B cell (primary cell): ENCODE measurements at regions not wholly inside any gene's neighbourhood (a gene's known extent, or its start where the extent isn't known, plus 50 kb on each side); places are given as distances from the start of the nearest gene placed in this dataset.

Source experiments
- EZH2 ChIP-seq: IDR thresholded peaks from 2 replicates; pipeline ENCODE4 v1.6.1; 2012; ENCODE audit warnings: borderline replicate concordance, low read depth, mild to moderate bottlenecking, moderate library complexity, low read length; ENCODE audit not compliant: insufficient read depth, poor library complexity, severe bottlenecking
- TF ChIP-seq, protein P1 (sequence below): fragments of 200-600 bp; IDR thresholded peaks from one replicate; pipeline ENCODE4 v1.8.0; 2022; ENCODE audit warnings: antibody characterized with exemption, mild to moderate bottlenecking

DNA sequence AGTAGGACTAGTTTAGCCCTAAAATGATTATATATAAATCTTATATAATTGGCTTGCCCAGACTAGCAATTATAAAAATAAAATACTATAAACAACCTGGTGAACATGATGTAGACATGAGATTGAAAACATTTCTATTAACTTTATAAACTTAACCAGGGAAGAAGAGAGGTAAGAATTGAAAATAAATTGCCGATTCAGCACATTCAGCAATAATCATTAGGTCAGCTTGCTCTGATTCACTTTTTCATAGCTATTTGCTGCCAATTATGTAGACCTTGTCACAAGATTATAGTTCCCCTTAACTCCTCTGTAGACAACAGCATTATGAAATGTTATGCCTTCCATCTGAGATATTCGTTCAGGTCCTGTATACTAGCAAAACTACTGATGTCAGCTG is 199.3 kb upstream of the CA10 start:
- TF ChIP-seq, protein P1, sequence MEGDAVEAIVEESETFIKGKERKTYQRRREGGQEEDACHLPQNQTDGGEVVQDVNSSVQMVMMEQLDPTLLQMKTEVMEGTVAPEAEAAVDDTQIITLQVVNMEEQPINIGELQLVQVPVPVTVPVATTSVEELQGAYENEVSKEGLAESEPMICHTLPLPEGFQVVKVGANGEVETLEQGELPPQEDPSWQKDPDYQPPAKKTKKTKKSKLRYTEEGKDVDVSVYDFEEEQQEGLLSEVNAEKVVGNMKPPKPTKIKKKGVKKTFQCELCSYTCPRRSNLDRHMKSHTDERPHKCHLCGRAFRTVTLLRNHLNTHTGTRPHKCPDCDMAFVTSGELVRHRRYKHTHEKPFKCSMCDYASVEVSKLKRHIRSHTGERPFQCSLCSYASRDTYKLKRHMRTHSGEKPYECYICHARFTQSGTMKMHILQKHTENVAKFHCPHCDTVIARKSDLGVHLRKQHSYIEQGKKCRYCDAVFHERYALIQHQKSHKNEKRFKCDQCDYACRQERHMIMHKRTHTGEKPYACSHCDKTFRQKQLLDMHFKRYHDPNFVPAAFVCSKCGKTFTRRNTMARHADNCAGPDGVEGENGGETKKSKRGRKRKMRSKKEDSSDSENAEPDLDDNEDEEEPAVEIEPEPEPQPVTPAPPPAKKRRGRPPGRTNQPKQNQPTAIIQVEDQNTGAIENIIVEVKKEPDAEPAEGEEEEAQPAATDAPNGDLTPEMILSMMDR = no peak
- TF ChIP-seq EZH2 = no peak
